CD14-positive monocyte (primary cell): ENCODE measurements at regions not wholly inside any gene's neighbourhood (a gene's known extent, or its start where the extent isn't known, plus 50 kb on each side); places are given as distances from the start of the nearest gene placed in this dataset.

ENCODE experiments used
- DNase-seq, 3 donors: peaks; one replicate each; pipeline ENCODE4 v3.0.0-alpha.2; 2011 to 2022
- H2AFZ ChIP-seq: 2 replicates; pipeline ENCODE4 v1.6.0; 2012; ENCODE audit warnings: mild to moderate bottlenecking, low read depth, low read length, inconsistent platforms; ENCODE audit not compliant: insufficient read depth, poor library complexity, severe bottlenecking
- H3K27ac ChIP-seq, 2 donors: 1 replicate in 1 of 2; 2 replicates in 1 of 2; pipeline ENCODE4 v1.5.1; 2012 to 2013; ENCODE audit warnings: low read length in 2 of 2, control low read depth in 1 of 2, inconsistent platforms in 1 of 2, low read depth in 1 of 2, mild to moderate bottlenecking in 1 of 2
- H3K27me3 ChIP-seq, 2 donors: one replicate each; pipeline versions ENCODE4 v1.6.0 to v1.6.1; 2011 to 2013; ENCODE audit warnings: low read length in 2 of 2; ENCODE audit not compliant: control insufficient read depth in 2 of 2, insufficient read depth in 2 of 2
- H3K36me3 ChIP-seq, 2 donors: replicated peaks in 1 of 2; 1 replicate in 1 of 2; 2 replicates in 1 of 2; pipeline versions ENCODE4 v1.5.1 to v1.6.1; 2012 to 2013; ENCODE audit warnings: low read length in 2 of 2, control low read depth in 1 of 2, inconsistent platforms in 1 of 2, mild to moderate bottlenecking in 1 of 2; ENCODE audit not compliant: insufficient read depth in 2 of 2, control insufficient read depth in 1 of 2
- H3K4me1 ChIP-seq, 2 donors: 1 replicate in 1 of 2; 2 replicates in 1 of 2; pipeline versions ENCODE4 v1.5.1 to v1.6.1; 2012 to 2013; ENCODE audit warnings: low read length in 2 of 2, control low read depth in 1 of 2, inconsistent platforms in 1 of 2, mild to moderate bottlenecking in 1 of 2, moderate library complexity in 1 of 2; ENCODE audit not compliant: insufficient read depth in 2 of 2, control insufficient read depth in 1 of 2
- H3K4me2 ChIP-seq: replicated peaks from 2 replicates; pipeline ENCODE3; 2012; ENCODE audit warnings: low read length, moderate library complexity, mild to moderate bottlenecking; ENCODE audit not compliant: poor library complexity, severe bottlenecking; ENCODE audit errors: extremely low read depth
- H3K4me3 ChIP-seq, 3 experiments: fragments of 200-600 bp in 1 of 3; sonication (generic) in 1 of 3; replicated peaks in 1 of 3; 1 replicate in 2 of 3; 2 replicates in 1 of 3; pipeline ENCODE4 v1.5.1; 2011 to 2013; ENCODE audit warnings: low read length in 3 of 3, mild to moderate bottlenecking in 3 of 3, control low read depth in 2 of 3, low read depth in 2 of 3, inconsistent platforms in 1 of 3, moderate library complexity in 1 of 3
- H3K79me2 ChIP-seq: 2 replicates; pipeline ENCODE4 v1.6.0; 2012; ENCODE audit warnings: mild to moderate bottlenecking, control low read depth, inconsistent platforms, low read length, moderate library complexity; ENCODE audit not compliant: insufficient read depth
- H3K9ac ChIP-seq: 2 replicates; pipeline ENCODE4 v1.6.0; 2017; ENCODE audit warnings: low read length, mild to moderate bottlenecking; ENCODE audit not compliant: insufficient read depth, poor library complexity, severe bottlenecking
- H3K9me3 ChIP-seq, 2 donors: replicated peaks in 1 of 2; 1 replicate in 1 of 2; 2 replicates in 1 of 2; pipeline versions ENCODE4 v1.5.1 to v1.6.1; 2012 to 2013; ENCODE audit warnings: low read length in 2 of 2, control low read depth in 1 of 2; ENCODE audit not compliant: control insufficient read depth in 1 of 2, insufficient read depth in 1 of 2
- H4K20me1 ChIP-seq: 2 replicates; pipeline ENCODE4 v1.6.0; 2012; ENCODE audit warnings: mild to moderate bottlenecking, low read length, control low read depth, moderate library complexity; ENCODE audit not compliant: insufficient read depth
- H3K27ac Mint-ChIP-seq, 7 donors: one replicate each; pipeline ENCODE4 v1.8.0; 2020; ENCODE audit warnings: mild to moderate bottlenecking in 7 of 7, mixed read lengths in 7 of 7, moderate library complexity in 6 of 7, inconsistent platforms in 2 of 7
- H3K27me3 Mint-ChIP-seq, 3 donors: one replicate each; pipeline ENCODE4 v1.8.0; 2021 to 2022; ENCODE audit warnings: low read depth in 3 of 3, mild to moderate bottlenecking in 3 of 3, mixed read lengths in 3 of 3, moderate library complexity in 3 of 3, inconsistent platforms in 1 of 3
- H3K36me3 Mint-ChIP-seq, 2 donors: one replicate each; pipeline ENCODE4 v1.8.0; 2020; ENCODE audit warnings: mixed read lengths in 2 of 2, inconsistent platforms in 1 of 2, mild to moderate bottlenecking in 1 of 2
- H3K4me1 Mint-ChIP-seq: one replicate; pipeline ENCODE4 v1.8.0; 2020; ENCODE audit warnings: mild to moderate bottlenecking, mixed read lengths
- H3K4me3 Mint-ChIP-seq, 2 donors: one replicate each; pipeline ENCODE4 v1.8.0; 2020; ENCODE audit warnings: mild to moderate bottlenecking in 2 of 2, mixed read lengths in 2 of 2, moderate library complexity in 1 of 2
- H3K9me3 Mint-ChIP-seq, 7 donors: one replicate each; pipeline ENCODE4 v1.8.0; 2020 to 2022; ENCODE audit warnings: mixed read lengths in 7 of 7, mild to moderate bottlenecking in 6 of 7, moderate library complexity in 6 of 7, inconsistent platforms in 2 of 7
- WGBS: methylation state at CpG from one replicate; pipeline ENCODE4 v1.1.5; 2013; ENCODE audit warnings: missing lambda C conversion rate; ENCODE audit not compliant: insufficient coverage; 5-methylcytosine and 5-hydroxymethylcytosine counted together
- intact Hi-C, 2 donors: fragments of 100-400 bp; cut with micrococcal nuclease; formaldehyde crosslinking; loops; one replicate each; pipeline versions ENCODE4 v1.15.0 to v1.15.1; 2023
- TF ChIP-seq, protein P1 (sequence below): fragments of 200-600 bp; IDR thresholded peaks from one replicate; pipeline ENCODE4 v1.8.0; 2022; ENCODE audit warnings: antibody characterized with exemption, mild to moderate bottlenecking

DNA sequence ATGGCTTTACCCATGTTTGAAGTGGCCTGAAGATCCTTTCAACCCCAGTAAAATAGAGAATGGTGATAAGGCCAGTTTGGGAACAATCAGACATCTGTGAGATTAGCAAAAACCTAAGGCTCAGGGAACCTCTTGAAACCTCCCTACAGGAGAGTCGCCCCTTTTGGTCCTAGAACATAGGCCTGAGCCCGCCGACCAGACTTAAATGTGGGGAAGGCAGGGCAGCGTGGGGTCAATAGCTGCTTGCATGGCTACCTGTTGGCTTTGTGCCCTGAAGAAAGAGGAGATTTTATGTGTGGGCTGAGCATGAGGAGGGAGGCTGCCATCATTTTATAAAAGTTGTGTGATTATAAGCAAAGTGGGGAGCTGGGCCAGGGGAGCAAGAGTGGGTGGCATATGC is 97.6 kb upstream of the TBX20 start:
- DNase-seq, result no peak
- 100% methylated on average over 2 of the region's 4 CpGs for WGBS
- TF ChIP-seq, protein P1, sequence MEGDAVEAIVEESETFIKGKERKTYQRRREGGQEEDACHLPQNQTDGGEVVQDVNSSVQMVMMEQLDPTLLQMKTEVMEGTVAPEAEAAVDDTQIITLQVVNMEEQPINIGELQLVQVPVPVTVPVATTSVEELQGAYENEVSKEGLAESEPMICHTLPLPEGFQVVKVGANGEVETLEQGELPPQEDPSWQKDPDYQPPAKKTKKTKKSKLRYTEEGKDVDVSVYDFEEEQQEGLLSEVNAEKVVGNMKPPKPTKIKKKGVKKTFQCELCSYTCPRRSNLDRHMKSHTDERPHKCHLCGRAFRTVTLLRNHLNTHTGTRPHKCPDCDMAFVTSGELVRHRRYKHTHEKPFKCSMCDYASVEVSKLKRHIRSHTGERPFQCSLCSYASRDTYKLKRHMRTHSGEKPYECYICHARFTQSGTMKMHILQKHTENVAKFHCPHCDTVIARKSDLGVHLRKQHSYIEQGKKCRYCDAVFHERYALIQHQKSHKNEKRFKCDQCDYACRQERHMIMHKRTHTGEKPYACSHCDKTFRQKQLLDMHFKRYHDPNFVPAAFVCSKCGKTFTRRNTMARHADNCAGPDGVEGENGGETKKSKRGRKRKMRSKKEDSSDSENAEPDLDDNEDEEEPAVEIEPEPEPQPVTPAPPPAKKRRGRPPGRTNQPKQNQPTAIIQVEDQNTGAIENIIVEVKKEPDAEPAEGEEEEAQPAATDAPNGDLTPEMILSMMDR, result no peak
- Mint-ChIP-seq H3K9me3 (peaks cover 0 to 11% (median 3%) of the 10 kb centered on the region in 7 donors), H3K4me1 (no peaks in the 10 kb centered on the region), H3K4me3 (no peak overlapping the region), H3K27ac (peak overlapping the region in 1 of 7 donors; percentile 62), H3K27me3 (peaks cover 2 to 8% (median 5%) of the 10 kb centered on the region in 3 donors), H3K36me3 (no peaks in the 10 kb centered on the region)
- Histone ChIP-seq H3K27me3 (no peaks in the 10 kb centered on the region), H2AFZ (no peak overlapping the region), H3K9me3 (no peaks in the 10 kb centered on the region), H3K9ac (no peak overlapping the region), H3K4me3 (no peak overlapping the region), H3K4me1 (no peaks in the 10 kb centered on the region), H3K79me2 (no peaks in the 10 kb centered on the region), H3K4me2 (no peak overlapping the region), H3K36me3 (no peaks in the 10 kb centered on the region), H3K27ac (no peak overlapping the region), H4K20me1 (no peaks in the 10 kb centered on the region)
- intact Hi-C loops, result no loop called here

DNA sequence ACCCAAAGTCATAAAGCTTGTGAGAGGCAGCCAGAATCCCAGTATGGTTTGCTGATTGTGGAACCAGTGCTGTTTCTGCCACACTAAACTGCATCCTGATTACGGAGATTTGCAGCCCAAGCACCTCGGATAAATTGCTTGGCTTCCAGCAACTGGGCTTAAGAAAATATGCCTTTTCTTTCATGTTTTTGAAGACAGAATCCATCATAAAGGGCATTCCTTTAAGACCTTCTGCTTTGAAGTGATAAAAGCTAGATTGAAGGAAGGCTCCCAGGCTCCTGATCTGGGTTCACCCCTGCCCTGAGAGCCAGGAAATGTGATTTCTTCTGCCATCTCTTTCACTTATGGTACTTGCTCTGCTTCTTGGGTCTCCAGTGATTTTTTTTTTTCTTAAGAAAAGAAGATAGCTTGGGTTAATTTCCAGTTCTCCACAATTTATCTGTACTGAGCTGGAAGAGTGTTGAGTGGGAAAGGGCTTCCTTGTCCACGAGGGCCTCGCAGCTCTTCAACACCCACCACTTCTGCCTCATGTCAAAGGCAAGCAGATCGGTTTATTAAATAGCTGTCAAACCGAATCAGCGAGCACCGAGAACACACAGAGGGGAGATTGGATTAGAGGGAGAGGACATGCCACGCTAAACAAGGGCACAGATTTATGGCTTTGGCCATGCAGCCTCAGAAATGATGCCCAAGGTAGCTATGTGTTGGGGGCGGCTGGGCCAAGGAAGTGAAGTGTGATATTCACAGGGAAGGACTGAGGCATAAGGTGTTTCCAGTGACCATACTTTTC is 94.9 kb upstream of the TBX20 start:
- Histone ChIP-seq H3K4me2 (no peak overlapping the region), H3K27ac (no peak overlapping the region), H3K36me3 (no peaks in the 10 kb centered on the region), H3K9me3 (no peaks in the 10 kb centered on the region), H3K9ac (no peak overlapping the region), H3K4me3 (no peak overlapping the region), H3K79me2 (no peaks in the 10 kb centered on the region), H4K20me1 (no peaks in the 10 kb centered on the region), H2AFZ (no peak overlapping the region), H3K4me1 (no peaks in the 10 kb centered on the region), H3K27me3 (no peaks in the 10 kb centered on the region)
- no peaks in the 10 kb centered on the region for H3K4me1 Mint-ChIP-seq
- no peaks in the 10 kb centered on the region for H3K36me3 Mint-ChIP-seq
- peaks cover 6 to 8% (median 8%) of the 10 kb centered on the region in 3 donors for H3K27me3 Mint-ChIP-seq
- intact Hi-C loops, result no loop called here
- H3K4me3 Mint-ChIP-seq, result no peak overlapping the region
- TF ChIP-seq, protein P1, result no peak
- DNase-seq, result no peak
- H3K27ac Mint-ChIP-seq, result no peak overlapping the region
- peaks cover 0 to 7% (median 2%) of the 10 kb centered on the region in 7 donors for H3K9me3 Mint-ChIP-seq
- 91% methylated on average over 7 of the region's 10 CpGs for WGBS
